Endothelial cell of umbilical vein (primary cell): ENCODE measurements at regions not wholly inside any gene's neighbourhood (a gene's known extent, or its start where the extent isn't known, plus 50 kb on each side); places are given as distances from the start of the nearest gene placed in this dataset.

ENCODE experiments used
- BruUV-seq: library from RNA; stranded (reverse); fragments of 400-500 nt; replicated peaks from 2 replicates; lab custom pipeline; 2021; lab: Mats Ljungman, UMichigan
- CTCF ChIA-PET: fragments of 300-600, 350-600 bp; sonication (Branson Sonifier 250); formaldehyde crosslinking; loops from one replicate; lab custom pipeline; 2021; ENCODE audit warnings: antibody characterized with exemption, inconsistent platforms; lab: Charles Lee
- POLR2A ChIA-PET: fragments of 300-600, 350-600 bp; sonication (Branson Sonifier 250); formaldehyde crosslinking; loops from one replicate; lab custom pipeline; 2021; ENCODE audit warnings: antibody characterized with exemption, inconsistent platforms; lab: Charles Lee
- DNase-seq: peaks from one replicate; pipeline ENCODE4 v3.0.0-alpha.2; 2011; ENCODE audit warnings: low read depth, low spot score
- FAIRE-seq: peaks from 2 replicates; lab custom pipeline; 2011; peaks lifted over from hg19 to GRCh38; lab: Jason Lieb, UNC
- H2AFZ ChIP-seq: 2 replicates; pipeline ENCODE4 v1.6.0; 2012; ENCODE audit warnings: low read depth, low read length, control low read depth, inconsistent platforms
- H3K27ac ChIP-seq: 2 replicates; pipeline ENCODE4 v1.5.1; 2011; ENCODE audit warnings: low read depth, mild to moderate bottlenecking, control low read depth, low read length, moderate library complexity; ENCODE audit not compliant: insufficient read depth
- H3K27me3 ChIP-seq, 2 experiments: 2 replicates each; pipeline versions ENCODE4 v1.6.0 to v1.6.1; 2011; ENCODE audit warnings: low read length in 2 of 2, mixed read lengths in 1 of 2; ENCODE audit not compliant: control insufficient read depth in 2 of 2, insufficient read depth in 2 of 2
- H3K36me3 ChIP-seq, 2 experiments: 2 replicates in 1 of 2; 3 replicates in 1 of 2; pipeline ENCODE4 v1.5.1; 2011; ENCODE audit warnings: low read length in 2 of 2, mild to moderate bottlenecking in 1 of 2, moderate library complexity in 1 of 2; ENCODE audit not compliant: control insufficient read depth in 2 of 2, insufficient read depth in 2 of 2; ENCODE audit errors: extremely low read depth in 1 of 2
- H3K4me1 ChIP-seq: 3 replicates; pipeline ENCODE4 v1.5.1; 2011; ENCODE audit warnings: mild to moderate bottlenecking, low read length; ENCODE audit not compliant: control insufficient read depth, insufficient read depth; ENCODE audit errors: extremely low read depth
- H3K4me2 ChIP-seq: 2 replicates; pipeline ENCODE4 v1.6.1; 2011; ENCODE audit warnings: low read length, control low read depth, mixed read lengths; ENCODE audit not compliant: insufficient read depth
- H3K4me3 ChIP-seq, 3 experiments: fragments of 200-600 bp in 1 of 3; sonication (generic), shearing (Covaris generic) in 1 of 3; replicated peaks in 1 of 3; 2 replicates each; pipeline ENCODE4 v1.5.1; 2011 to 2016; ENCODE audit warnings: control low read depth in 3 of 3, low read length in 3 of 3, mild to moderate bottlenecking in 2 of 3, inconsistent platforms in 1 of 3, low read depth in 1 of 3, moderate library complexity in 1 of 3; ENCODE audit not compliant: insufficient read depth in 1 of 3
- H3K79me2 ChIP-seq: 2 replicates; pipeline ENCODE4 v1.6.0; 2012; ENCODE audit warnings: low read length, inconsistent platforms; ENCODE audit not compliant: control insufficient read depth, insufficient read depth
- H3K9ac ChIP-seq: replicated peaks from 2 replicates; pipeline ENCODE3; 2011; ENCODE audit warnings: low read length, control low read depth; ENCODE audit not compliant: insufficient read depth; ENCODE audit errors: extremely low read depth
- H3K9me1 ChIP-seq: replicated peaks from 3 replicates; pipeline ENCODE4 v1.6.0; 2011; ENCODE audit warnings: mild to moderate bottlenecking, low read length; ENCODE audit not compliant: control insufficient read depth, insufficient read depth; ENCODE audit errors: extremely low read depth
- H3K9me3 ChIP-seq: replicated peaks from 2 replicates; pipeline ENCODE4 v1.5.1; 2012; ENCODE audit warnings: low read length, inconsistent platforms; ENCODE audit not compliant: control insufficient read depth, insufficient read depth
- H4K20me1 ChIP-seq: replicated peaks from 2 replicates; pipeline ENCODE3; 2011; ENCODE audit warnings: mild to moderate bottlenecking, low read length; ENCODE audit not compliant: control insufficient read depth, insufficient read depth; ENCODE audit errors: extremely low read depth
- EZH2 ChIP-seq: IDR thresholded peaks from 2 replicates; pipeline ENCODE4 v1.6.1; 2012; ENCODE audit warnings: borderline replicate concordance, low read depth, mild to moderate bottlenecking, moderate library complexity, low read length, inconsistent platforms; ENCODE audit not compliant: severe bottlenecking
- FOS ChIP-seq: IDR thresholded peaks from 2 replicates; pipeline ENCODE4 v1.6.1; 2011; ENCODE audit warnings: mild to moderate bottlenecking, low read length, moderate library complexity, borderline replicate concordance; ENCODE audit not compliant: insufficient read depth
- GATA2 ChIP-seq: IDR thresholded peaks from 2 replicates; pipeline ENCODE4 v1.7.0; 2011; ENCODE audit warnings: low read depth, mild to moderate bottlenecking, moderate library complexity, mixed read lengths, low read length; ENCODE audit not compliant: insufficient read length, insufficient read depth
- JUN ChIP-seq: IDR thresholded peaks from 2 replicates; pipeline ENCODE4 v1.6.1; 2011; ENCODE audit warnings: borderline replicate concordance, low read depth; ENCODE audit not compliant: insufficient read length, insufficient read depth
- MYC ChIP-seq: IDR thresholded peaks from one replicate; pipeline ENCODE4 v1.6.1; 2011; ENCODE audit warnings: mild to moderate bottlenecking, low read depth, low read length
- POLR2A ChIP-seq: IDR thresholded peaks from 2 replicates; pipeline ENCODE4 v1.6.1; 2012; ENCODE audit warnings: low read depth, mild to moderate bottlenecking, control low read depth, low read length
- POLR2AphosphoS5 ChIP-seq: IDR thresholded peaks from 2 replicates; pipeline ENCODE4 v1.6.1; 2012; ENCODE audit warnings: low read depth, mild to moderate bottlenecking, control low read depth, low read length, moderate library complexity; ENCODE audit not compliant: insufficient read depth
- dilution Hi-C: fragments of 300-500 bp; cut with MboI; formaldehyde crosslinking; loops from one replicate; pipeline ENCODE4 v1.15.0; 2019; ENCODE audit warnings: low sequenced_read_pairs; ENCODE audit not compliant: extremely low pct_ligation_motif_present
- intact Hi-C: fragments of 100-400 bp; cut with micrococcal nuclease; formaldehyde crosslinking; loops from one replicate; pipeline ENCODE4 v1.10.0; 2022
- TF ChIP-seq, protein P1 (sequence below), 2 donors: IDR thresholded peaks; 1 replicate in 1 of 2; 2 replicates in 1 of 2; pipeline ENCODE4 v1.5.1; 2011; ENCODE audit warnings: low read length in 2 of 2, mild to moderate bottlenecking in 2 of 2, moderate library complexity in 2 of 2, control low read depth in 1 of 2, inconsistent platforms in 1 of 2, low read depth in 1 of 2; ENCODE audit not compliant: insufficient read depth in 1 of 2; ENCODE audit errors: extremely low read depth in 1 of 2
- TF ChIP-seq, protein P2 (sequence below): IDR thresholded peaks from 2 replicates; pipeline ENCODE4 v1.6.1; 2011; ENCODE audit not compliant: insufficient read depth, insufficient read length

DNA sequence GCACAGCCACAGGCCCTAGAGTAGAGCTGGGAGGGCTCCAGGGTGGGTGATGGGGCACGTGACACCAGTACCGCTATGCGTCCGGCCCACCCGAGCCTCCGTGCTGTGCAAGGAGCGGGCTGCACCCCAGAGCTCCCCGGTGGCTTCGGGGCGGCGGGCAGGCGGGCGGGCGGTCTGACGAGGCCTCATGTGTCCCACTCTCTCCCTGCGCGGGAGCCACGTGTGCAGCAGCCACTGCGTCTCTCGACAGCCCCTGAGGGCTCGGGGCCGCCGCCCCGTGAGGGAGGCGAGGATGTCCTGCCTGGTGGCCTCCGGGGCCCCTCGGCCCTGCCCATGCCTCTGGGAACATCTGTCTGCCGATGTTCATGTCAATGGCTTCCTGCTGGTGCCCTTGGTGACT lies 51.2 kb upstream of the FBRSL1 start:
- ChIA-PET CTCF (interaction anchor here (1.1 to 1.4 kb wide), 2 partner anchors 22 to 24 kb away, joined by 3 read pairs; no protein-coding TSS in a partner anchor), POLR2A (no interaction called here)
- H4K20me1 ChIP-seq, result no peaks in the 10 kb centered on the region
- H3K36me3 ChIP-seq, result no peaks in the 10 kb centered on the region
- H3K79me2 ChIP-seq, result no peaks in the 10 kb centered on the region
- DNase-seq (no peak), FAIRE-seq (no peak)
- TF ChIP-seq FOS, result no peak
- TF ChIP-seq POLR2AphosphoS5, result no peak
- no peak for TF ChIP-seq JUN
- H3K9ac ChIP-seq, result no peak overlapping the region
- dilution Hi-C loops, result no loop called here
- H3K27me3 ChIP-seq, result no peaks in the 10 kb centered on the region
- H3K27ac ChIP-seq, result no peak overlapping the region
- H3K4me1 ChIP-seq, result no peaks in the 10 kb centered on the region
- no peaks in the 10 kb centered on the region for H3K9me3 ChIP-seq
- no peak overlapping the region for H3K4me3 ChIP-seq
- H3K9me1 ChIP-seq, result no peaks in the 10 kb centered on the region
- no peak overlapping the region for H3K4me2 ChIP-seq
- no TSS peak for BruUV-seq
- intact Hi-C loops, result no loop called here
- H2AFZ ChIP-seq, result no peak overlapping the region

DNA sequence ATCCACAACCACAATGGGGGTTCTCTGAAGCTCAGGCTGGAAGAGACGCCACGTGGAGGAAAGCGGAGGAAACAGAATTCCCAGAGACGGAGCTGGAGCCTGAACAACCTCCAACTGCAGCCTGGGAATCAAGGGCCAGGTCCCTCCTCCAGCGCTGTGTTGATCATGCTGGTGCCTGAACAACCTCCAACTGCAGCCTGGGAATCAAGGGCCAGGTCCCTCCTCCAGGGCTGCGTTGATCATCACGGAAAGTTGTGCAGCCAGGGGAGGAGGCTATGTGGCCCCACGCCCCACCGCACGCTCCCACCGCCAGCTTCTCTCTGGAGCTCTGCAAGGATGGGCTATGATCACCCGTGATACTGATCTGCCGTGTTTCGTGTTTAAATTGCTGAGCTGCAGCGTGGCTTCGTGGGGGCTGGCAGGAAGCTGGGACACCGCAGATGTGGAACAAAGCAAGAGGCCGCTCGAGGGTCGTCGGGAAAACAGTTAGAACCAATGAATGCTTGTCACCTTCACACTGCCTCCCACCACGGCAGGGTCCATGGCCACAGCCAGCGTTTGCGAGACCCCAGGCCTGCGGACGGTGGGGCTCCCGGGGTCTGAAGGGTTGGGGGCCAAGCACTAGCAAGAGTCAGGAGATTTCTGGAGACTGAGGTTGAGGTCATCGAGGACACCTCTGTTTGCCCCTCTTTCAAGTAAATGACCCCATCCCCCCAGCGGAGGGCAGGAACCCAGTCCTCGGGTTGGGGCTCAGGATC lies 51.8 kb upstream of the FBRSL1 start:
- no peaks in the 10 kb centered on the region for H3K27me3 ChIP-seq
- H3K36me3 ChIP-seq, result no peaks in the 10 kb centered on the region
- dilution Hi-C loops (no loop called here), intact Hi-C loops (no loop called here)
- no peak for FAIRE-seq
- POLR2A ChIA-PET, result no interaction called here
- no peak overlapping the region for H3K4me2 ChIP-seq
- H3K27ac ChIP-seq, result no peak overlapping the region
- no peaks in the 10 kb centered on the region for H3K4me1 ChIP-seq
- H3K4me3 ChIP-seq, result no peak overlapping the region
- no peak overlapping the region for H3K9ac ChIP-seq
- DNase-seq, result no peak
- H2AFZ ChIP-seq, result no peak overlapping the region
- BruUV-seq, result no TSS peak
- no peaks in the 10 kb centered on the region for H3K9me3 ChIP-seq
- CTCF ChIA-PET, result interaction anchor here (1.1 to 1.4 kb wide), 2 partner anchors 23 kb away, joined by 3 read pairs; no protein-coding TSS in a partner anchor
- H4K20me1 ChIP-seq, result no peaks in the 10 kb centered on the region
- no peaks in the 10 kb centered on the region for H3K9me1 ChIP-seq
- H3K79me2 ChIP-seq, result no peaks in the 10 kb centered on the region
- TF ChIP-seq POLR2AphosphoS5 (no peak), POLR2A (no peak), MYC (no peak), FOS (no peak), JUN (no peak), GATA2 (no peak), EZH2 (no peak)
- TF ChIP-seq, protein P1, sequence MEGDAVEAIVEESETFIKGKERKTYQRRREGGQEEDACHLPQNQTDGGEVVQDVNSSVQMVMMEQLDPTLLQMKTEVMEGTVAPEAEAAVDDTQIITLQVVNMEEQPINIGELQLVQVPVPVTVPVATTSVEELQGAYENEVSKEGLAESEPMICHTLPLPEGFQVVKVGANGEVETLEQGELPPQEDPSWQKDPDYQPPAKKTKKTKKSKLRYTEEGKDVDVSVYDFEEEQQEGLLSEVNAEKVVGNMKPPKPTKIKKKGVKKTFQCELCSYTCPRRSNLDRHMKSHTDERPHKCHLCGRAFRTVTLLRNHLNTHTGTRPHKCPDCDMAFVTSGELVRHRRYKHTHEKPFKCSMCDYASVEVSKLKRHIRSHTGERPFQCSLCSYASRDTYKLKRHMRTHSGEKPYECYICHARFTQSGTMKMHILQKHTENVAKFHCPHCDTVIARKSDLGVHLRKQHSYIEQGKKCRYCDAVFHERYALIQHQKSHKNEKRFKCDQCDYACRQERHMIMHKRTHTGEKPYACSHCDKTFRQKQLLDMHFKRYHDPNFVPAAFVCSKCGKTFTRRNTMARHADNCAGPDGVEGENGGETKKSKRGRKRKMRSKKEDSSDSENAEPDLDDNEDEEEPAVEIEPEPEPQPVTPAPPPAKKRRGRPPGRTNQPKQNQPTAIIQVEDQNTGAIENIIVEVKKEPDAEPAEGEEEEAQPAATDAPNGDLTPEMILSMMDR (IDR thresholded peaks at IDR 0.05; ENCODE audit: extremely low read depth in 1 of 2, insufficient read depth in 1 of 2, low read depth in 1 of 2, low read length in 2 of 2), result no peak
- TF ChIP-seq, protein P2, sequence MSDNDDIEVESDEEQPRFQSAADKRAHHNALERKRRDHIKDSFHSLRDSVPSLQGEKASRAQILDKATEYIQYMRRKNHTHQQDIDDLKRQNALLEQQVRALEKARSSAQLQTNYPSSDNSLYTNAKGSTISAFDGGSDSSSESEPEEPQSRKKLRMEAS, result no peak
